ENCODE measurements at regions not wholly inside any gene's neighbourhood (a gene's known extent, or its start where the extent isn't known, plus 50 kb on each side); places are given as distances from the start of the nearest gene placed in this dataset.

- no peak for DNase-seq (ENCODE audit: low read depth)
- H3K4me3 ChIP-seq (ENCODE audit: low read depth, low read length), result no peak overlapping the region
- no peak for TF ChIP-seq CTCF (IDR thresholded peaks at IDR 0.05; ENCODE audit: control insufficient read depth, extremely low read depth, insufficient read depth)
Observed at GRCh38 chr21:39022035-39022434, 161.2 kb downstream of the PSMG1 start.

- TF ChIP-seq CTCF (IDR thresholded peaks at IDR 0.05; ENCODE audit: control insufficient read depth, extremely low read depth, insufficient read depth), result no peak
- DNase-seq (ENCODE audit: low read depth), result no peak
Observed at GRCh38 chr21:39021478-39021832, 161.8 kb downstream of the PSMG1 start.

GRCh38 chr21:39020751-39021477, 162.3 kb downstream of the PSMG1 start:
- no peak overlapping the region for H3K4me3 ChIP-seq (ENCODE audit: low read depth, low read length)
- TF ChIP-seq CTCF (IDR thresholded peaks at IDR 0.05; ENCODE audit: control insufficient read depth, extremely low read depth, insufficient read depth), result no peak
- no peak for DNase-seq (ENCODE audit: low read depth)

More at GRCh38 chr21:39021478-39021832, 161.8 kb downstream of the PSMG1 start:
- no peak overlapping the region for H3K4me3 ChIP-seq (ENCODE audit: low read depth, low read length)

GRCh38 chr21:39018730-39019129, 164.5 kb downstream of the PSMG1 start:
- TF ChIP-seq CTCF (IDR thresholded peaks at IDR 0.05; ENCODE audit: control insufficient read depth, extremely low read depth, insufficient read depth), result no peak
- no peak for DNase-seq (ENCODE audit: low read depth)
- no peak overlapping the region for H3K4me3 ChIP-seq (ENCODE audit: low read depth, low read length)

- H3K4me3 ChIP-seq (ENCODE audit: low read depth, low read length), result no peak overlapping the region
- DNase-seq (ENCODE audit: low read depth), result no peak
- no peak for TF ChIP-seq CTCF (IDR thresholded peaks at IDR 0.05; ENCODE audit: control insufficient read depth, extremely low read depth, insufficient read depth)
Observed at GRCh38 chr21:39016740-39017315, 166.4 kb downstream of the PSMG1 start.

GRCh38 chr21:39014747-39015146, 168.5 kb downstream of the PSMG1 start:
- no peak overlapping the region for H3K4me3 ChIP-seq (ENCODE audit: low read depth, low read length)
- DNase-seq (ENCODE audit: low read depth), result no peak
- TF ChIP-seq CTCF (IDR thresholded peaks at IDR 0.05; ENCODE audit: control insufficient read depth, extremely low read depth, insufficient read depth), result no peak
